DND-41 (cell line): ENCODE measurements at regions not wholly inside any gene's neighbourhood (a gene's known extent, or its start where the extent isn't known, plus 50 kb on each side); places are given as distances from the start of the nearest gene placed in this dataset.

ENCODE experiments used
- CTCF ChIP-seq: IDR thresholded peaks from 2 replicates; pipeline ENCODE4 v1.5.1; 2012; ENCODE audit warnings: borderline replicate concordance, low read length, moderate library complexity, mild to moderate bottlenecking; ENCODE audit not compliant: poor library complexity, severe bottlenecking; ENCODE audit errors: extremely low read depth
- EZH2 ChIP-seq: IDR thresholded peaks from 3 replicates; pipeline ENCODE4 v1.6.1; 2012; ENCODE audit warnings: borderline replicate concordance, low read depth, mild to moderate bottlenecking, moderate library complexity, low read length, inconsistent platforms; ENCODE audit not compliant: severe bottlenecking

GRCh38 chr13:48592688-48593049 lies 59.8 kb upstream of the RCBTB2 start:
- TF ChIP-seq CTCF (no peak), EZH2 (no peak)
